ENCODE measurements at regions not wholly inside any gene's neighbourhood (a gene's known extent, or its start where the extent isn't known, plus 50 kb on each side); places are given as distances from the start of the nearest gene placed in this dataset.
"Not testable (repeated sequence)": the region's sequence is repeated elsewhere in the genome, so short reads cannot be mapped to it uniquely, and the experiment has no call there.

DNA sequence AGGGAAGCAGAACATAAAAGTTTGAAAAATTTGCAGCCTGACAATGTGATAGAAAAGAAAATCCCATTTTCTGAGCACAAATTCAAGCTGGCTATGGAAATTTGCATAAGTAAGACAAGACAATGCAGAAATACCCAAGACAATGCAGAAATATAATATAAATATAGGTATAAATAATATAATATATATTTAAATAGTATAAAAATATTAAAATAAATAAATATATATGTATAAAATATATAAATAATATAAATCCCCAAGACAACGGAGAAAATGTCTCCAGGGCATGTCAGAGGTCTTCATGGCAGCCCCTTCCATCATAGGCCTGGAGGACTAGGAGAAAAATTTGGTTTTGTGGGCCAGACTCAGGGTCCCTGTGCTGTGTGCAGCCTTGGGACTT, 125.0 kb upstream of the AADAT start:
- DNase-seq (ENCODE audit: insufficient read length, low spot score) (no peak), FAIRE-seq (no peak)
- TF ChIP-seq PAX5 (IDR thresholded peaks at IDR 0.05; ENCODE audit: insufficient read depth, low read length, severe bottlenecking) (no peak), POLR2A (IDR thresholded peaks at IDR 0.05; ENCODE audit: low read depth, low read length) (no peak), POLR2AphosphoS5 (IDR thresholded peaks at IDR 0.05; ENCODE audit: low read depth, low read length) (no peak), TAF1 (IDR thresholded peaks at IDR 0.05; ENCODE audit: low read depth, low read length) (no peak), SPI1 (IDR thresholded peaks at IDR 0.05; ENCODE audit: low read depth, low read length) (no peak), POU2F2 (IDR thresholded peaks at IDR 0.05; ENCODE audit: low read depth, low read length) (no peak)

DNA sequence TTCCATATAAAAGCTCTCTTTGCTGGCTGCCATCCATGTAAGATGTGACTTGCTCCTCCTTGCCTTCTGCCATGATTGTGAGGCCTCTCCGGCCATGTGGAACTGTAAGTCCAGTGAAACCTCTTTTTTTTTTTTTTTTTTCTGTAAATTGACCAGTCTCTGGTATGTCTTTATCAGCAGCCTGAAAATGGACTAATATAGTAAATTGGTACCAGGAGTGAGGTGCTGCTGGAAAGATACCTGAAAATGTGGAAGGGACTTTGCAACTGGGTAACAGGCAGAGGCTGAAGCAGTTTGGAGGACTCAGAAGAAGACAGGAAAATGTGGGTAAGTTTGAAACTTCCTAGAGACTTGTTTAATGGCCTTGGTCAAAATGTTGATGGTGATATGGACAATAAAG, 124.3 kb upstream of the AADAT start:
- no peak for FAIRE-seq

DNA sequence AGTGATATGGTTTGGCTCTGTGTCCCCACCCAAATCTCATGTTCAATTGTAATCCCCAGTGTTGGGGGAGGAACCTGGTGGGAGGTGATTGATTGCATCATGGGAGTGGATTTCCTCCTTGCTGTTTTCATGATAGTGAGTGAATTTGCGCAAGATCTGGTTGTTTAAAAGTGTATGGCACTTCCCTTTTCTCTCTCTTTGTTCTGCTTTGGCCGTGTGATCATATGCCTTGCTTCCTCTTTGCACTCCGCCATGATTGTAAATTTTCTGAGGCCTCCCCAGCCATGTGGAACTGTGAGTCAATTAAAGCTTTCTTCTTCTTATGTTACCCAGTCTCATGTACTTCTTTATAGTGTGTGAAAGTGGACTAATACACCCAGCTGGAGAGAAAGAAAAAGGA, 113.0 kb upstream of the AADAT start:
- DNase-seq (ENCODE audit: insufficient read length, low spot score) (no peak), FAIRE-seq (no peak)
- no peak for TF ChIP-seq POU2F2 (IDR thresholded peaks at IDR 0.05; ENCODE audit: low read depth, low read length)
- TF ChIP-seq SPI1 (IDR thresholded peaks at IDR 0.05; ENCODE audit: low read depth, low read length) = peak; percentile 89

More for the DNA sequence above, 124.3 kb upstream of the AADAT start:
- no peak for DNase-seq (ENCODE audit: insufficient read length, low spot score)
- TF ChIP-seq TAF1 (IDR thresholded peaks at IDR 0.05; ENCODE audit: low read depth, low read length) (no peak), PAX5 (IDR thresholded peaks at IDR 0.05; ENCODE audit: insufficient read depth, low read length, severe bottlenecking) (no peak), POLR2A (IDR thresholded peaks at IDR 0.05; ENCODE audit: low read depth, low read length) (no peak), POU2F2 (IDR thresholded peaks at IDR 0.05; ENCODE audit: low read depth, low read length) (no peak), POLR2AphosphoS5 (IDR thresholded peaks at IDR 0.05; ENCODE audit: low read depth, low read length) (no peak), SPI1 (IDR thresholded peaks at IDR 0.05; ENCODE audit: low read depth, low read length) (no peak)

DNA sequence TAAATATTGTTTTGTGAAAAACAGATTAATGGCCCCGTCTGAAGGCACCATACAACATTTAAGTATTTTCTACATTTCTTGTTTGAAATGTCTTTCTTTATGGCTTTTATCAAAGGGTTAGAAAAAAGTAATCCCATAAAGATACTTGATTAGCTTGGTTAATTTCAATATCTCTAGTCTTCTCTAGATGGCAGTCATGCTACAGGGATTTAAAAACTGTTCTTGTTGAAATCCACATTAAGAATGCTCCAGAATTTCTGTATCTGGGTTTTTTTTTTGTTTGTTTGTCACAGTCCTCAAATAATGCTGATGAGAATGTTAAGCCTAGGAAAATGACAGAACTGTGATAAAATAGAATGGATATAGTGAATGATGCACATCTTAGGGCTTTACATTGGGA, 109.0 kb upstream of the AADAT start:
- FAIRE-seq = no peak
- DNase-seq (ENCODE audit: insufficient read length, low spot score) = no peak
- TF ChIP-seq PAX5 (IDR thresholded peaks at IDR 0.05; ENCODE audit: insufficient read depth, low read length, severe bottlenecking) (no peak), POLR2A (IDR thresholded peaks at IDR 0.05; ENCODE audit: low read depth, low read length) (no peak), TAF1 (IDR thresholded peaks at IDR 0.05; ENCODE audit: low read depth, low read length) (no peak), SPI1 (IDR thresholded peaks at IDR 0.05; ENCODE audit: low read depth, low read length) (no peak)

DNA sequence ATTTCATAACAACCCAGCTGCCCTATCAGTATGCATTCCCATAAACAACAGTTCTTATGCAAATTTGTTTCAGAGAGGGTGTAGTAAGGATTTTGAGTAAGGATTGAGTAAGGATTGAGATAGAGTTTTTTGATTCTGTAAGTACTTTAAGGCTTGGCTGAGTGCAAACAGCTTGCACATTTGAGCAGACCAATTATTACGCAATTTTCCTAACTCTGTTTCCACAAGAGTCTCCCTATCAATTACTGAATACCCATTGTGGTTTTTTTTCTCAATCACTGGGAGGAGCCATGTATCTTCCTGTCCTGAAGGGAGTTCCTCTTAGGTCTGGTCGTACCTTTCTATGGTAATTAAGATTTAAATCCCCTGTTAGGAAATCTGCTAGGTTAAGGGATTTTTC, 105.0 kb upstream of the AADAT start:
- not testable (repeated sequence) for DNase-seq (ENCODE audit: insufficient read length, low spot score); FAIRE-seq

DNA sequence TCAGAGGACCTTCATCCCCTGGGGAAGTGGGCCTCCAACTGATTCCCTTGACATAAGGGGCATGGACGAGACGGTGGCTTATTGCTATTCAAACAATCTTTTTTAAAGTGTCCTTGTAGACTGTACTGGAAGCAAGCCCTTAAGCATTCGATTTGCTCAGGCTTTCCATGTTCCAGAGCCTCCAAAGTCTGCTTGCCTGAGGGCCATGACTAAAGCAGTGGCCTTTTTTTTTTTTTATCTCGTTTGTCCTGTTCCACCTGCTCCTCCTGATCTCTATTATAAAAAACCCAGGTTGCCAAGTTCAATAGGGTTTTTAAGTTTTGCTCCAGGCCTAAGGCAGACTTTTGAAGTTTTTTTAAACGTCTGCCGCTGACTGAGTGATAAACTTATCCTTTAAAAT, 103.7 kb upstream of the AADAT start:
- TF ChIP-seq POLR2AphosphoS5 (IDR thresholded peaks at IDR 0.05; ENCODE audit: low read depth, low read length) (no peak), POLR2A (IDR thresholded peaks at IDR 0.05; ENCODE audit: low read depth, low read length) (no peak), SPI1 (IDR thresholded peaks at IDR 0.05; ENCODE audit: low read depth, low read length) (no peak), POU2F2 (IDR thresholded peaks at IDR 0.05; ENCODE audit: low read depth, low read length) (no peak), TAF1 (IDR thresholded peaks at IDR 0.05; ENCODE audit: low read depth, low read length) (no peak)
- FAIRE-seq = no peak
- no peak for DNase-seq (ENCODE audit: insufficient read length, low spot score)

DNA sequence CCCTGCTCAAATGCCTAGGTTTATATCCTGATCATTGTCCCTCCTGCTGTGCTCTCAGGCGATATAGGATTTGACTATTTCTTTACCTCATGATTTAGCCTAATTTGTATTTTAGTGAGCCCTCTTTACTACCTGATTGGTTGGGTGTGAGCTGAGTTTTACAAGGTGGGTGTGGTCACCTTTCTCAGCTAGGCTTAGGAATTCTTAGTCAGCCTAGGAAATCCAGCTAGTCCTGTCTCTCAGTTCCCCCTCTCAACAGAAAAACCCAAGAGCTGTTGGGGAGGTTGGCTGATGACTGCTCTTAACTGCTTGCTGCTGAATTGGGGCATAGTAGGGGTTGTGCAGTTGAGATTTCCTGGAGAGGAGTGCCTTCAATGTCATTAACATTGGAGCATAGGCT, 100.5 kb upstream of the AADAT start:
- FAIRE-seq (no peak), DNase-seq (ENCODE audit: insufficient read length, low spot score) (no peak)
- TF ChIP-seq POLR2AphosphoS5 (IDR thresholded peaks at IDR 0.05; ENCODE audit: low read depth, low read length) = no peak
- no peak for TF ChIP-seq PAX5 (IDR thresholded peaks at IDR 0.05; ENCODE audit: insufficient read depth, low read length, severe bottlenecking)
- TF ChIP-seq POU2F2 (IDR thresholded peaks at IDR 0.05; ENCODE audit: low read depth, low read length) = no peak
- no peak for TF ChIP-seq POLR2A (IDR thresholded peaks at IDR 0.05; ENCODE audit: low read depth, low read length)
- TF ChIP-seq SPI1 (IDR thresholded peaks at IDR 0.05; ENCODE audit: low read depth, low read length) = no peak
- TF ChIP-seq TAF1 (IDR thresholded peaks at IDR 0.05; ENCODE audit: low read depth, low read length) = no peak

DNA sequence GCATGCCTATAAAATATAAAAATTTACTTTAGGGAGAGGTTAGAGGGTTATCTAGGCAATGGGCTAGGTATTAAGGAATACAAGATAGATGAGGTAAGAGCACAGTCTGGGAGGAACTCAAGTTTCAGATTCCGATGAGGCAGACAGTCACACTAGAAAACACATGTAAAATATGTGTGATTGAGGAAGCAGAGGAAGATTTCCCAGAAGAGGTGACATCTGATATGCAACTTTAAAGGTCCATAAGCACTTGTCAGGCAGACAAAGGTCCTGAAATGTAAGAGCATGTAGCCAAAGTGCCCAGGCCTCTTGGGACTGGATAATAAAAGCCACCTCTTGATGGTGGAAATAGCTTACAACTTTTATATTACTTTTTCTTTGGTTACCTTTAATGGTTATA, 81.1 kb upstream of the AADAT start:
- no peak for DNase-seq (ENCODE audit: insufficient read length, low spot score)
- FAIRE-seq = no peak
- TF ChIP-seq POLR2A (IDR thresholded peaks at IDR 0.05; ENCODE audit: low read depth, low read length) = no peak

DNA sequence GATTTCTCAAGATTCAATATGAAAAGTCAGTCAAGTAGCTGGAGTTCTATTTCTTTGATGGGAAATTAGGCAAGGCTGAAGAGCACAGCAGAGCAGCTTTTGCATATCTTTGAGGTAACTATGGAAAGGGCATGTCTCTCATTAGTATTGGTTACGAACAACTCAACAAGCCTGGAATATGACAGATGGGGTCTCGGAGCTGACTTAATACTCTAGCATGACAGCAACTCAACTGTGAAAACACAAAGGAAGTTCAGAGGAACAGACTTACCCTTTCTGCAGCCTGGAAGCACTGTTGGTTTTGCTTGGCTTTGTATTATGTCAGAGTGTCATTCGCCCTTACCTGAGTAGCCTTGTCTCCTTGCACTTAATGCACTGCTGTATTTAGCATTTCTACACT, 79.9 kb upstream of the AADAT start:
- FAIRE-seq (no peak), DNase-seq (ENCODE audit: insufficient read length, low spot score) (no peak)
- TF ChIP-seq SPI1 (IDR thresholded peaks at IDR 0.05; ENCODE audit: low read depth, low read length) (no peak), PAX5 (IDR thresholded peaks at IDR 0.05; ENCODE audit: insufficient read depth, low read length, severe bottlenecking) (no peak), POU2F2 (IDR thresholded peaks at IDR 0.05; ENCODE audit: low read depth, low read length) (no peak), POLR2A (IDR thresholded peaks at IDR 0.05; ENCODE audit: low read depth, low read length) (no peak), POLR2AphosphoS5 (IDR thresholded peaks at IDR 0.05; ENCODE audit: low read depth, low read length) (no peak), TAF1 (IDR thresholded peaks at IDR 0.05; ENCODE audit: low read depth, low read length) (no peak)

DNA sequence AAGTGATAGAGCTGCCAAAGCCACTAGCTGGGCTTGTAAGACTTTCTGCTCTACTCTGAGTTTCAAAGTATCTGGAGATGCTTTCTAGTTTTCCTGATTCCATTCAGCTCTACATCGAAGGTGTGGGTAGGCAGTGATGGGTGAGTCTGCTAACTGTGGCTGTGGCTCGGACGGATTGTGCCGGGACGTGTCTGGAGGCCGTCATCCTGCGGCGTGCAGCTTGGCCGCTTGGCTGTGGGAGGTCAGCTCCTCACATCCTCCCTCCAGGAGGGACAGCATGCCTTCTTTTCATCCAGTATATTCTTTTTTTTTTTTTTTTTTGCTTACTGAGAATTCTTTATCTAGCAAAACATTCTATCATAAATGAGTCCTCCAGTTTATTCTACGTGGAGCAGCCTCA, 77.9 kb upstream of the AADAT start:
- DNase-seq (ENCODE audit: insufficient read length, low spot score) (no peak), FAIRE-seq (no peak)
- TF ChIP-seq PAX5 (IDR thresholded peaks at IDR 0.05; ENCODE audit: insufficient read depth, low read length, severe bottlenecking) (no peak), SPI1 (IDR thresholded peaks at IDR 0.05; ENCODE audit: low read depth, low read length) (no peak), POU2F2 (IDR thresholded peaks at IDR 0.05; ENCODE audit: low read depth, low read length) (no peak), POLR2AphosphoS5 (IDR thresholded peaks at IDR 0.05; ENCODE audit: low read depth, low read length) (no peak), POLR2A (IDR thresholded peaks at IDR 0.05; ENCODE audit: low read depth, low read length) (no peak), TAF1 (IDR thresholded peaks at IDR 0.05; ENCODE audit: low read depth, low read length) (no peak)

DNA sequence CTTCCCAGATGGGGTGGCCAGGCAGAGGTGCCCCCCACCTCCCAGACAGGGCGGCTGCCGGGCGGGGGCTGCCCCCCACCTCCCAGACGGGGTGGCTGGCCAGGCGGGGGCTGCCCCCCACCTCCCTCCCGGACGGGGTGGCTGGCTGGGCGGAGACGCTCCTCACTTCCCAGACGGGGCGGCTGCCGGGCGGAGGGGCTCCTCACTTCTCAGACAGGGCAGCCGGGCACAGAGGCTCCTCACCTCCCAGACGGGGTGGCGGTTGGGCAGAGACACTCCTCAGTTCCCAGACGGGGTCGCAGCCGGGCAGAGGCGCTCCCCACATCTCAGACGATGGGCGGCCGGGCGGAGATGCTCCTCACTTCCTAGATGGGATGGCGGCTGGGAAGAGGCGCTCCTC, 76.4 kb upstream of the AADAT start:
- not testable (repeated sequence) for DNase-seq (ENCODE audit: insufficient read length, low spot score); FAIRE-seq

Measured in GM12891 (cell line).